EH (cell line): ENCODE measurements at regions not wholly inside any gene's neighbourhood (a gene's known extent, or its start where the extent isn't known, plus 50 kb on each side); places are given as distances from the start of the nearest gene placed in this dataset.
"Not testable (repeated sequence)": the region's sequence is repeated elsewhere in the genome, so short reads cannot be mapped to it uniquely, and the experiment has no call there.

Experiments
- DNase-seq: peaks from one replicate; pipeline ENCODE4 v3.0.0-alpha.2; 2015; ENCODE audit warnings: low read depth

DNA sequence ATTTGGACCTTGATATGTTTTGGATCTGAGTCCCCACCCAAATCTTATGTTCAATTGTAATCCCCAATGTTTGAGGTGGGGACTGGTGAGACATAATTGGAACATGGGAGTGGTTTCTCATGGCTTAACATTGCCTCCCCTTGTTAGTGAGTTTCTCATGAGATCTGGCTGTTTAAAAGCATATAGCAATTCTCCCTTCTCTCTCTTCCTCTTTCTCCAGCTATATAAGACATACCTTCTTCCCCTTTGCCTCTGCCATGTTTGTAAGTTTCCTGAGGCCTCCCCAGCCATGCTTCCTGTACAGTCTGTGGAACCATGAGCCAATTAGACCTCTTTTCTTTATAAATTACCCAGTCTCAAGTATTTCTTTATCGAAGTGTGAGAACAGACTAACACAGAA is 692.4 kb downstream of the KCNT2 start:
- DNase-seq, result no peak

GRCh38 chr1:195909061-195909460 is 699.2 kb downstream of the KCNT2 start:
- DNase-seq, result peak; percentile 34

DNA sequence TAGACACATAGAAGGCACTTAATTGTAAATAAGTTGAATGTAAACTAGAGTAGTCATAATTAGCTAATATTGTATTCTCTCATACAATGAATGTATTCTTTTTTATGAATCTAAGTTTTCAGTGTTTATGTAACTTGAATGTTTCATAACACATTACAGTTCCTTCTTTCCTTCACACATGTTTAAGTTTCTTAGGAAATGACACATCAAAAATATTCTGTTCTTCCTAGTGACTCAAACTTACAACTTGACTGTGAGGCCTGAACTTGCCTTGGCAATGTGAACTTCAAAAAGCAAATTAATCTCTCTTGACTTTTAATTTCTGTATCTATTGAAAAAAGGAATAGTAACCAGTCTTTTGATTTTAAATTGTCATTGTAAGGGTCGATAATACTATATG is 700.1 kb downstream of the KCNT2 start:
- peak; percentile 51 for DNase-seq

- DNase-seq, result no peak
Observed at GRCh38 chr1:195903203-195903602, 705.0 kb downstream of the KCNT2 start.

- no peak for DNase-seq
Observed at GRCh38 chr1:195902779-195903178, 705.5 kb downstream of the KCNT2 start.

GRCh38 chr1:195899762-195900352 is 708.4 kb downstream of the KCNT2 start:
- DNase-seq, result peak; percentile 95

DNA sequence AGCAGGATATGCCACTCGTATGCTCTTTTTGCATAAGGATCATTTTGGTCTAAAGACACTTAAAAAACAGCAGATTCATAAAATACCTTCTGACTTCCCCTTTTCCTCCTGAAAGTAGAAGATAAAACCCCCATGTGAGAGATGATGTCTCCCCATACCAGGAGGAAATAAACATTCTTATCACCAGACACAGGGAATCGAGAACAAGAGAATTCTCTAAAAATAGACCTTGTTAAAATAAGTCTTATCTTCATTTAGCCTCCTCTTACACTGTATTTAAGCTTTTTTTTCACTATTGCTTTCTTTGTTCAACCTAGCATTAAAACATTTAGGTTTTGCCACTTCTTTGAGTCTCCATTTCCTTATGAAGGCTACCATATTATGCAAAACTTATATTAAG is 709.3 kb downstream of the KCNT2 start:
- no peak for DNase-seq

DNA sequence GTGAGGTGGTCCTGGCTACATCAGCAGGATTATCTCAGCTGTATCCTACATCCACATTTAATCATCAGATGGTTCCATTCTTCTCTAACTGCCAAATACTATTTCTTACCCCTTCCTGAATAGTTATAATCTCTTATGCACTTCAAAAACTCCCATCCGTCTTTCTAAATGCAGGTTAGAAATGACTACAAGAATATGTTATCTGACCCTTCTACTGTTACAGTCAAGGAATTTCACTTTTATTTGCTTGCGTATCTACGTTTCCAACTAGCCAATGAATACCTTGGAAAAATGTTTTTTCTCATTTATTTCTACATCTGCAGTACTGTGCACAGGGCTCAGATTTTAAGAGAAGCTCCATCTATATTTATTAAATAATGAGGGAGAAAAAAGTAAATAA is 709.9 kb downstream of the KCNT2 start:
- no peak for DNase-seq

GRCh38 chr1:195897076-195897475 is 711.2 kb downstream of the KCNT2 start:
- no peak for DNase-seq

DNA sequence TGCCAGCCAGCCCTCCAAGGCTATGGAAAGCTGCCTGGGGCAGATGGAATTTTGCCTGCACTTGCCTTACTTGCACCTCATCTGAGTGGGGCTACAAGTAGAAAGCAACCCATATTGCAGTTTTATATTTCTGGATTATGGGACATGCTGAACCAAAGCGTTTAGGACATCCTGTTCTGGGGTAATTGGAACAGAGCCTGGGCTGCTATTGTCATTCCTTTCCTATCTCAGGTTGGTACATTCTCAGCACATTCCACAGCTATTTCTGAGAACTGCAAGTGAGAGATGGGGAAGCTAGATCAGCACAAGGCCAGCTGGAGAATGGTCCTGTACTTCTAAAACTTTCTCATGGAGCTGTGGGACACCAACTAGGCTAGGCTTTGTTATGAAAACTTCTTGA is 713.8 kb downstream of the KCNT2 start:
- DNase-seq, result peak; percentile 50

DNA sequence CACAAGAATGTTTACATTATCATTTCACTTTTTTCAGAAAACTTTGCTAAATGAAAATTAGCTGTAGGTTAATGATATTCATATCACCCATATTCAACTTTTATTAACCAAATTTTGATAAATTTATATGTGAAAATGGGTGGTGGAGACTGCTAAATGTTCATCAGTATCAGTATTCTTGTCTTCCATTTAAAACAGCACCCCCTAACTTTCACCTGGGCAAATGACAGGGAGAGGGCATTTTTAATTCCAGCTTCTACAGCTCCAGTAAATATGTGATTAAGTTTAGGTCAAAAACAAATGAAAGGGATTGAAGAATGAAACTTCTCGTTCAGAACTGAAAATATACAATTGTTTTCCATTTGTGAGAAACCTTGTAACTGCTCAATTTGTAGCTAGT is 722.2 kb downstream of the KCNT2 start:
- DNase-seq, result no peak

GRCh38 chr1:195878478-195878877 is 729.8 kb downstream of the KCNT2 start:
- DNase-seq, result no peak

DNA sequence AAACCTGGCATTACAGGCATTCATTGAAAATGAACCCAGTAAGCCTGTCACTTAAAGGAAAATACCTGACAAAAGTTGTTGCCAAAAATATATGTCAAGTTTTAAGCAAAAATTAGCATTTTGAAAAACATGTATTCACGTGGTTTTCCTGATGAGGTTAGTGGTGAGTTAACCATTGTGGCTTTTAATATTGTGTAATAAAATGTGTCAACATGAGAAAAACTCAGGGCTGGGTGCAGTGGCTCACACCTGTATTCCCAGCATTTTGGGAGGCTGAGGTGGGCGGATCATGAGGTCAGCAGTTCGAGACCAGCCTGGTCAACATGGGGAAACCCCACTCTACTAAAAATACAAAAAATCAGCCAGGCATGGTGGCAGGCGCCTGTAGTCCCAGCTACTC is 731.4 kb downstream of the KCNT2 start:
- DNase-seq, result no peak

DNA sequence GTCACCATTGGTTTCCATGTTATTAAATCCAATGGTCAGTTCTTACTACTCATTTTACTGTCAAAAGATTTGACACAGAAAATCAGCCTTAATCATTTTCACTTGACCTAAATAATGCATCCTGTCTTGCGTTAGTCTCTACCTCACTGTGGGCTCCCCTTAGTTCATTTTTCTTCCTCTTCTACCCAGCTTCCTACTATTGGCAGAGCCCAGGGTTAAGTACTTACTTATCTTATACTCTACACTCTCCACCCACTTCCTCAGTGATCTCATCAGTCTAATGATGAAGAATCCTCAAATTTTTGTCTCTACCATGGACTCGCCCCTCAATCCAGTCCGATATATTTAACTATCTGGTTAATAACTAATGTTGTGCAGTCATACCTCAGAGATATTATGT is 735.9 kb downstream of the KCNT2 start:
- no peak for DNase-seq

GRCh38 chr1:195867638-195868037 is 740.6 kb downstream of the KCNT2 start:
- DNase-seq, result no peak

DNA sequence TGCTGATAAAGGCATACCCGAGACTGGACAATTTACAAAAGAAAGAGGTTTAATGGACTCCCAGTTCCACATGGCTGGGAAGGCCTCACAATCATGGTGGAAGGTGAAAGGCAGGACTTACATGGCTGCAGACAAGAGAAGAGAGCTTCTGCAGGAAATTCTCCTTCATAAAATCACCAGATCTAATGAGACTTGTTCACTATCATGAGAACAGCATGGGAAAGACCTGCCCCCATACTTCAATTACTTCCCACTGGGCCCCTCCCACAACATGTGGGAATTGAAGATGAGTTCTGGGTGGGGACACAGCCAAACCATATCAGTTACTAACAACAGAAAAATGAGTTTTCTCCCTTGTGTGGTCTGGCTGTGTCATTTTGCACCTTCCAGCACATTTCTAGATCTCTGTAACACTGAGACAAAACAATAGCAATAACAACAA is 741.4 kb downstream of the KCNT2 start:
- DNase-seq, result no peak

- DNase-seq, result no peak
Observed at GRCh38 chr1:195866091-195866780, 742.0 kb downstream of the KCNT2 start.

DNA sequence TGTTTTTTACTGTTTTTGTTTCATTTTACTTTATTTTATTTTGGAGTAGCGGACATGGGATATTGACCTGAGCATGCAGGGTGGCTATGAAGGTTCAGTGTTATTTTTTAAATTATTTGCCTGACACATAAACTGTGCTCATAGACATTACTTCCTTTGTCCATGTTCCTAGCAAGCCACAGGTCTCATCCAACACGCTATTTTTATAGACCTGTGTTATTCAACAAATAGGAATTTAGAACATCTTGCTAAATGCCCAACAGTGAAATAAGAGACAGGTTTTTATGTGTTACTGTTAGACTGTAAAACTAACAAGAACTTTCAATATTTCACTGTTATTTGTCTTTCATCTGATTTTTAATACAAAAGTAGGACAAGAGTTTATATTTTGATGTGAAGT is 756.4 kb downstream of the KCNT2 start:
- DNase-seq, result peak; percentile 47

GRCh38 chr1:195851016-195851601 is 757.1 kb downstream of the KCNT2 start:
- no peak for DNase-seq

DNA sequence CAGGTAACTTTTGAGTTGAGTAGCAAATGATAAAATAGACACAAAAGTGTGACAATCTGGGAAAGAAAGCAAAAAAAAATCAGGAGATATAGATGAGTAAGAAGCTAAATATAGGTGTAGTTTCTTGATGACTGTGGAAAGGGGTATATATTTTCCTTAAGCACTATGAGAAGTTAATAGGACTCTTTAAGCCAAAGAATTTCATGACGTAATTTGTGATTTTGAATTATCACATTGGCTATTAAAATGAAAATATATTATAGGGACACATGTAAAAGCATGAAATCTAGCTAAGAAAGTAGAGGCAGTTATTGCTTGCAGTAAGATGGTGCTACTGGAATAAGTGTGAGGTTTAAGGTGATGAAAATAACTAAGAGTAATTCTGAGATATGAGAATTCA is 759.1 kb downstream of the KCNT2 start:
- no peak for DNase-seq

DNA sequence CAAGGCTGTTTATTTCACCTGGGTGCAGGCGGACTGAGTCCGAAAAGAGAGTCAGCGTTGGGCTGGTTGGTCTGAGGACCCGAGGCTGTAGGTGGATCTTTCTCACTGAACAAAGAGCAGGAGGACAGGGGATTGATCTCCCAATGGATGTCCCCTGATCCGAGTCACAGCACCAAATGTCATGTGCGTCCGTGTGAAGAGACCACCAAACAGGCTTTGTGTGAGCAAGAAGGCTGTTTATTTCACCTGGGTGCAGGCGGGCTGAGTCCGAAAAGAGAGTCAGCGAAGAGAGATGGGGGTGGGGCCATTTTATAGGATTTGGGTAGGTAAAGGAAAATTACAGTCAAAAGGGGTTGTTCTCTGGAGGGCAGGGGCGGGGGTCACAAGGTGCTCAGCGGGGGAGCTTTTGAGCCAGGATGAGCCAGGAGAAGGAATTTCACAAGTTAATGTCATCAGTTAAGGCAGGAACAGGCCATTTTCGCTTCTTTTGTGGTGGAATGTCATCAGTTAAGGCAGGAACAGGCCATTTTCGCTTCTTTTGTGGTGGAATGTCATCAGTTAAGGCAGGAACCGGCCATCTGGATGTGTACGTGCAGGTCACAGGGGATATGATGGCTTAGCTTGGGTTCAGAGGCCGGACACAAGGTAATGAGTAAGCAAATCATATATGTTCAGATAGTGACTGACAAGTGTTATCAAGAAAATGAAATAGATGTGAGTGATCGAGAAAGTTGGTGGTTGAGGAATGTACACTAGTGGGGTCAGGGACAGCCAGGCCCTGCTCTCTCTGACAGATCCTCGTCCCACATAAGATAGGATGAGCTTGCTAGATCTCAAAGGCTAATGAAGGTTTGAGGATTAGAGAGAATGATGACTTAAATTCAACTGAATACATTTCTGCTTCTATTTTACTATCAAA is 760.0 kb downstream of the KCNT2 start:
- DNase-seq, result not testable (repeated sequence)

DNA sequence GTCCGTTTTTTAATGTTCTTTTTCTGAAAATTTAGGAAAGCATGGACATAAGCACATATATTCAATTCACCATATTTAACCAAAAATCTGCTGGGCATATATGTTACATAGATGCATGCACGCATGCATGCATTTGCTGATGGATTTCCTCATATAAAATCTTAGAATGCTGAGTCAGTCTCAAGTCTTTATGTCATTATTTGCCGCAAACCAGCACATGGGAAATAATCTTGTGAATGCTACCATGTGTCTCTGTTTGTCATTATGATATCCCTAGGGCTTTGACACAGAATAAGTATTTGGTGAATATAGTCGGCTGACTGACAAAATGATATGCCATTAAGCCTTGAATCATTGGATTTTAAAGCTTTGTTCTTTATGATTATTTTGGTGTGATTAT is 776.5 kb downstream of the KCNT2 start:
- DNase-seq, result no peak

- peak; percentile 14 for DNase-seq
Observed at GRCh38 chr1:195828325-195828724, 779.9 kb downstream of the KCNT2 start.
